ENCODE measurements at regions not wholly inside any gene's neighbourhood (a gene's known extent, or its start where the extent isn't known, plus 50 kb on each side); places are given as distances from the start of the nearest gene placed in this dataset.
"Not testable (repeated sequence)": the region's sequence is repeated elsewhere in the genome, so short reads cannot be mapped to it uniquely, and the experiment has no call there.

DNA sequence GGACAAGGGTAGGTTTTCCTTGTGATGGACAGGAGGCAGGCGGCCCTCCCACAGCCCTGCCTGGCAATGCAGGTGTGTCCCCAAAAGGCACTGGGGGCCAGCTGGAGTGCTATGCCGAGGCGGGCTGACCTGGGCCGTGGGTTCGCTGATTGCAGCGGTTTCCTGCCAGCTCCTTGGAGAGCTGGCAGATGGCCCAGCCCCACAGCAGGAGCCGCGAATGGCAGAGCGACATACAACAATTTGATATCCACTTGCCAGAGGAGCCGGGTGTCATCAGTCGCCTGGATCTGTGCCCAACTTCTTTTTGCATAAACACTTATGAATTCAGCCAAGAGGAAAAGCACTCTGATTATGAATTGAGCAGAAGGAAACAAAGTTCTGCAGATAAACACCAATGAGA is 210.8 kb upstream of the FRG2C start:
- not testable (repeated sequence) for H3K27ac ChIP-seq (ENCODE audit: low read depth, low read length)
- WGBS, 3 donors = 23 to 36% (median 34%) methylated on average over 11 of the region's 11 CpGs

DNA sequence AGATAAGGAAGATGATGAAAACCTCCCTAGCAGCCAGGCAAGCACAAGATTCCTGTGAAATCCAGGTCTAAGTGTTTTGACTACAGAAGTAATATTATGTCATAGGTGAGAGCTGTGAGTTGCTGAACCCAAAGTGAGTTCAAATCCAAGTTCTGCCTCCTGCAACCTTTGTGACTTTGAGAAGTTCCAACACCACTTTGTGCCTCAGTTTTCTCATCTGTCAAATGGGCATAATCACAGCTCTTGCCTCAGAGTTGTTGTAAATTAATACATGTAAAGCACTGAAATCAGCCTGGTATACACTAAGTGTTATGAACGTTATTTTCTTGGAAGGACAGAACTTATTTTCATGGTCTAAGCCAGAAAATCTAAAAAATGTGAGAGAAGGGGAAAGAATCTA is 210.3 kb upstream of the FRG2C start:
- H3K27ac ChIP-seq (ENCODE audit: low read depth, low read length) = not testable (repeated sequence)
- WGBS, 3 donors = 50 to 77% (median 69%) methylated on average over 1 of the region's 1 CpG

DNA sequence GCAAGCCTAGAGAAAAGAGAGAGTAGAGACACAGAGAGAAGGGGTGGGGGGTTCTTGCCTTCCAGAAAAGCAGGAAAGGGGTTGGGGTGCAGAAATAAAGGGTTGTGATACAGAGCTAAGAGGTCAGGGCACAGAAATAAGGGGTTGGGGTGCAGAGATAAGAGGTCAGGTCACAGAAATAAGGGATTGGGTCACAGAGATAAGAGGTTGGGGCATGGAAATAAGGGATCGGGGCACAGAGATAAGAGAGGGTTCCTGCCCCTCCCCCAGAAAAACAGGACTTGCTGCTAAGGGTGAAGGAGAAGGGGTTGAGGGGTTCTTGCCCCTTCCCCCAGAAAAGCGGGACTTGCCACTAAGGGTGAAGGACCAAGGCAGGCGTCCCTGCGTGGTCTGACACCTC is 189.6 kb upstream of the FRG2C start:
- 71 to 95% (median 78%) methylated on average over 3 to 4 of the region's 4 CpGs for WGBS, 3 donors
- H3K27ac ChIP-seq (ENCODE audit: low read depth, low read length) = not testable (repeated sequence)

DNA sequence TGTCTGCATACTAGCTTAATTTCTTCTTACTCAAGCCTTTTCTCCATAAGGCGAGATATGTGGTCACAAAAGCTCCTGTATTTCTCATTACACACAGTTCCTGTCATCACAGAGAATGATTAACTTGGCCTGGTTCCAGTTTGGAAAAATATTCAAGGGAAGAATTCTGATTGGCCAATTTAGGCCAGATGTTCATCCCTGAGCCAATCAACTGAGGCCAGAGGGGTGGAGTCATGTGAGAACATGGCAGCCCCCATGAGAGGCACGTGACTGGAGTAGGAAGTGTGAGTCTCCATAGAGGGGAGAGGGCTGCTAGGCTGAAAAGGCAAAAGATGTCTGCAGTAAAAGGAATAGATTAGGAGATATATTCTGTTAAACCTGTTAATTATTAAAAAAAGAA is 167.5 kb upstream of the FRG2C start:
- not testable (repeated sequence) for H3K27ac ChIP-seq (ENCODE audit: low read depth, low read length)
- WGBS, 3 donors = 80 to 91% (median 85%) methylated on average over 2 of the region's 2 CpGs

DNA sequence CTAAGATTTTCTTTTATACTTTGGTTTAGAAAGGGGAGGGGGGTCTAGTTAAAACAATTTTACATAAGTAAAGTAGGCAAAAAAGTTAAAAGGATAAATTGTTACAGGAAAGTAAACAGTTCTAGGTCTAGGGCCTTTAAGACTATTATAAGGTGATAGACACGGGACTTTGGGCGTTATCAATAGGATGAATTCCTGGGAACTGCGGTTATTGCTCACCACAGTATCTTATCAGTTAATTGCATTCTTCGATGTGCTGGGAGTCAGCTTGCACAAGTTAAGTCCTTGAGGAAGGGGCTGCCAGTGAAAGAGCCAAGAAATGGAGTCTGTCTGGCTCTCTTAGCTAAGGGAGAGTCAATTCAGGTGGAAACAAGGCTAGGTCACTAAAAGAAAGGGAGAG is 163.8 kb upstream of the FRG2C start:
- H3K27ac ChIP-seq (ENCODE audit: low read depth, low read length) = not testable (repeated sequence)
- 63 to 77% (median 64%) methylated on average over 4 of the region's 4 CpGs for WGBS, 3 donors

DNA sequence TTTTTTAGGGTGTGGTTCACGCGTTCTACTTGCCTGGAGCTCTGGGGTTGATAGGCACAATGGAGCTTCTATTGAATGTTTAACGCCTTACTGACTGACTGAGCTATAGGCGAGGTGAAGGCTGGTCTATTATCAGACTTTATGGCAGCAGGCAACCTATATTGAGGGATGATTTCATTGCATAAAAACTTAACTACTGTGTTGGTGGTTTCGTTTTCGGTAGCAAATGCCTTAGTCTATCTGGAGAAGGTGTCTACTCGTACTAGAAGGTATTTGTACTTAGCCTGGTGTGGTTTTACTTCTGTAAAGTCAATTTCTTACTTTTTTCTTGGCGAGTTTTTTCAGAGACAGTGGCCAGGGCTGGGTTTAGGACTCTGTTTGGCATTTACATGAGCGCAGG is 162.0 kb upstream of the FRG2C start:
- WGBS, 3 donors = 75 to 91% (median 83%) methylated on average over 9 of the region's 9 CpGs
- not testable (repeated sequence) for H3K27ac ChIP-seq (ENCODE audit: low read depth, low read length)

DNA sequence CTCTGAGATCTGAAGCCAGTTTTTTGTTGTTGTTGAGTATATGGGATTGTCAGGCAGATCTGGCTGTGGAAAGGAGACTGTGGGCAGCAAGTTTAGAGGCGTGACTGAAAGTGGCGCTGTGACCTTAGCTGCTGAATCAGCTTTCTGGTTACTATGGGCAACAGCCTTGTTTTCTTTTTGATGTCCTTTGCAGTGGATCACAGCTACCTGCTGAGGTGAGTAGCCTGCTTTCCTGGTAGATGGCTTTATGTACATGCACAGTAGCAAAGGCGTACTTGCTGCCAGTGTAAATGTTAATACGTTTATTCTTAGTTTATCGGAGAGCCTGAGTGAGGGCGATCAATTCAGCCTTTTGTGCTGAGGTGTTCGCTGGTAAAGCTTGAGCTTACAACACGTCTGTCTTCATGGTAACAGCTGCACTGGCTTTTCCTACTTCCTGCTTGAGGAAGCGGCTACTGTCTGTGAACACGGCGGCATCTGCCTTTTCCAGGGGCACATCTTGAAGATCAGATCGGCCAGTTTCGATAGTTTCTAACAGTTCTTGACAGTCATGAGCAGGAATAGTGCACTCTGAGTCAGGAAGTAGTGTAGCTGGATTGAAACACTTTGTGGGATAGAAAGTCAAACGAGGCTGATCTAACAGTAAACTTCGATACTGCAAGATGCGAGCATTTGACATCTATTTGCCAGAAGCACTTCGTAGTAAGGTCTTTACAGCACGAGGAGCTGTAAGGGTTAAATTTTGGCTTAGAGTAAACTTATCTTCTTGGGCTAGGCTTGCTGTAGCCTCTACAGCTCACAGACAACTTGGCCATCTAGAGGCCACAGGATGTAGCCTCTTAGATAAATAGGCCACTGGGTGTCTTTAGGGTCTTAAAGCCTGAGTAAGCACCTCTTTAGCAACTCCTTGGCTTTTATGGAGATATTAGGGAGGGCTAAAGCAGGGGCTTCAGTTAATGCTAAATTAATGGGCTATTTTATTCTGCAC is 161.1 kb upstream of the FRG2C start:
- not testable (repeated sequence) for H3K27ac ChIP-seq (ENCODE audit: low read depth, low read length)
- 7 to 35% (median 31%) methylated on average over 18 of the region's 18 CpGs for WGBS, 3 donors

DNA sequence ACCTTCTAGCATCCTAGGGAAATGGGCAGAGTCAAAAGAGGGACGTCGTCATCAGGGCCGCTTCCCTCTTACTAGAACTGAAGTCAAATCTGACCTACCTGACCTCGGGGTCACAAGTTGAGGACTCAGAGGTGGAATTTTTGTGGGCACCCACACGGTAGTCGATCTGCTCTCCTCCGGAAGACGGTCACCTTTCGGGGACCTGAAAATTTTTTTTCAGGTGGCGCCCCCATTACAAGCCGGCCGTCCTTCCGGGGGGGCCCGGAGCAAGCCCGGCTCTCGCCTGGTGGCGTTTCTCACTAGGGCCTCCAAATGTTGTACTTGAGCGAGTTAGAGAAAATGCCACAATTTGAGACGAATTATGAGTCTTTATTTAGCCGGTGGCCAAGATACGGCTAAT is 157.5 kb upstream of the FRG2C start:
- no peak overlapping the region for H3K27ac ChIP-seq (ENCODE audit: low read depth, low read length)
- WGBS, 3 donors = 74 to 80% (median 77%) methylated on average over 21 of the region's 21 CpGs

DNA sequence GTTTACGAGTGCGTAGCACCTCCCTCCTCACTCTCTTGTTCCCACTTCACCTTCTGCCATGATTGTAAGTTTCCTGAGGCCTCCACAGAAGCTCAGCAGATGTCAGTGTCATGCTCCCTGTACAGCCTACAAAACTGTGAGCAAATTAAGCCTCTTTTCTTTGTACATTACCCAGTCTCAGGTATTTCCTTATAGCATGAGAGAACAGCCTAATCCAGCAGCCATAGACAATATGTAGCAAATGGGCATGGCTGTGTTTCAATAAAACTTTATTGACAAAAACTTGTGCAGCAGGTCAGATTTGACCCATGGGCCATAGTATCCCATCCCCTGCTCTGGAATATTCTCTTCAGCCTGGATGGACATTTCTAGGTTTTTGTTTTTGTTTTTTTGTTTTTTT is 156.2 kb upstream of the FRG2C start:
- H3K27ac ChIP-seq (ENCODE audit: low read depth, low read length) = not testable (repeated sequence)
- 94 to 100% (median 100%) methylated on average over 2 of the region's 2 CpGs for WGBS, 3 donors

DNA sequence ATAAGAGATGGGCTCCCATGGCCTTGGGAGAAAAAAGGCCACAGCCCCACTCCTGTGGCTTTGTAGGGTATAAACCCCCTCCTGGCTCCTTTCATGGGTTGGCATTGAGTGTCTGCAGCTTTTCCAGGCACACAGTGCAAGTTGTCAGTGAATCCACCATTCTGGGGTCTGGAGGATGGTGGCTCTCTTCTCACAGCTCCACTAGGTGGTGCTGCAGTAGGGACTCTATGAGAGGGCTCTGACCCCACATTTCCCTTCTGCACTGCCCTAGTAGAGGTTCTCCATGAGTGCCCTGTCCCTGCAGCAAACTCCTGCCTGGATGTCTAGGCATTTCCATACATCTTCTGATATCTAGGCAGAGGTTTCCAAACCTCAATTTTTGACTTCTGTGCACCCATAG is 136.5 kb upstream of the FRG2C start:
- H3K27ac ChIP-seq (ENCODE audit: low read depth, low read length) = not testable (repeated sequence)

DNA sequence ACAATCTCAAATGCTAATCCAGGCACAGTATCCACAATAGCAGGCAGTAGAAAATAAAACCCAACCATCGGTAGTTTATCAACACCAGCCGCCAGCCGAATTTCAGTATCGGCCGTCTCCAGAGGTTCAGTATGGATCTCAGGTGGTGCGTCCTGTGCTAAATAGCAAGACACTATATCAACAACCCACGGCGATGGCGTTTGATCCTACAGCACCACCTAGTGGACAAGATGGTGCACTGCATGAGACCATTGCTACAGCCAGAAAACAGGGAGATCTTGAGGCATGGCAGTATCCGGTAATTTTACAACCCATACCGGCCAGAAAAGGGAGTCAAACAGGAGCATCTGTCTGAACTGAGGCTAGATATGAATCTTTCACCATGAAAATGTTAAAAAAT is 112.0 kb upstream of the FRG2C start:
- H3K27ac ChIP-seq (ENCODE audit: low read depth, low read length) = not testable (repeated sequence)
- WGBS, 3 donors = 44 to 48% (median 45%) methylated on average over 11 of the region's 11 CpGs

DNA sequence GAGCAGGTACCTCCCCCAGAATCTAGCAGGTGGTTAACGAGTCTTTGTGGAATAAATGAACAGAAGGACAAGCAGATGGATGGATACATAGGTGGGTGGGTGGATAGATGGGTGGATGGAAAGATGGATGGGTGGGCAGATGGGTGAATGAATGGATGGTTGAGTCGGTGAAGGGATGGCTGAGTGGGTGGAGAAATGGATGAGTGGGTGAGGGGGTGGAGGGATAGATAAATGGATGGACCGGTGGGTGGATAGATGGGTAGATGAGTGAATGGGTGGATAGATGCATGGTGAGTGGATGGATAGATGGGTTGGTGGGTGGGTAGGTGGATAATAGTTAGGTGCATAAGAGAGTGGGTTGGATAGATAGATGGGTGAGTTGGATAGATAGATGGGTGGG is 99.7 kb upstream of the FRG2C start:
- H3K27ac ChIP-seq (ENCODE audit: low read depth, low read length) = not testable (repeated sequence)
- WGBS, 3 donors = 81 to 90% (median 86%) methylated on average over 3 of the region's 3 CpGs

DNA sequence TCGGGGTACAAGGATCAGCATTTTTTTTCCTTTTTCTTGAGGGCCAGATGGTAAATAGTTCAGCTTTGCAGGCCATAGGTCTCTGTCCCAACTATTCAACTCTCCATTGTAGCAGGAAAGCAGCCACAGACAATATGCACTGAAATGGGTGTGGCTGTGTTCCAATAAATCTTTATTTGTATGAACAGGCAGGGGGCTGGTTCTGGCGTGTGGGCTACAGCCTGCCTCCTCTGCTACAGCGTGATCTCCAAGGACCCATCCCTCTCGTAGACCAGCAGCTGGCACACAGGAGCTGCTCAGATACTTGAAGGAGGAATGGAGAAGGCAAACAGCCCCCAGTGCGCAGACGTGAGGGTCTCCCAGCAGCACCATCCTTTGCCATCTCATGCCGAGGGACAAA is 91.8 kb upstream of the FRG2C start:
- 67 to 77% (median 72%) methylated on average over 6 to 7 of the region's 7 CpGs for WGBS, 3 donors
- H3K27ac ChIP-seq (ENCODE audit: low read depth, low read length) = not testable (repeated sequence)

DNA sequence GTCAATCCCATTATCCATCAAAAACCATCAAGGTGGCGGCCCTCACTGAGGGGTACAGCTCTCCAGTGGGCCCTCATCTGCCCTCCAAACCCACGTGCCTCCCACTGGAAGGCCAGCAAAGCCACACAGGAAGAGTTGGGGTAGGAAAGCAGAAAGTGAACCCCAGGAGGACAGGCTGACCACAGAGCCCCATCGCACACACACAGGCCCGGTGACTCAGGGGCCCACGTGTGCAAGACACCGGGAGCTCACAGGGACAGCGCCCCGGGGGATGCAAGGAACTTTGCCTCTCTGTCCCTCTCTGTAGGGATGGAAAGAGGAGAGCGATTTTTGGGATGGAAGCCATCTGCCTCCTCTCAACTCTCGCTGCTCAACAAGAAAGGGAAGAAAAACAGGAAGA is 85.0 kb upstream of the FRG2C start:
- H3K27ac ChIP-seq (ENCODE audit: low read depth, low read length) = not testable (repeated sequence)
- 39 to 57% (median 43%) methylated on average over 8 to 10 of the region's 10 CpGs for WGBS, 3 donors

DNA sequence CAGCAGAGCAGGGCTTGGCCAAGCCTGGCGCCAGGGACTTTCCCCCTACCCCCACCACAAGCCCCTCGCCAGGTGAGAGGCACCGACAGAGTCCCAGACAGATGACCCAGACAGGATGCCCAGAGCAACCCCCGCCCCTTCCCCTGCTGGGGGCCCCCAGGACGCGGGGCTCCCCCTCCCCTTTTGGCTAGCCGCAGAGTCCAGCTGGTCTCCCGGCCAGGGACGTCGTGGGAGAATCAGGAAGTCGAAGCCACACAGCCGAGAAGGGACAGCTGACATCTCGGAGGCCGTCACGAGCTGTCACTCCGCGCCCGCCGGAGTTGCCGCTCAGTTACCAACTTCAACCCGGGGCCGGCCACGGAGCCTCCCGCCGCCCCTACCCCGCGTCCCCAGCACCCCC is 84.6 kb upstream of the FRG2C start:
- H3K27ac ChIP-seq (ENCODE audit: low read depth, low read length) = not testable (repeated sequence)
- 1 to 3% (median 3%) methylated on average over 12 to 26 of the region's 27 CpGs for WGBS, 3 donors

DNA sequence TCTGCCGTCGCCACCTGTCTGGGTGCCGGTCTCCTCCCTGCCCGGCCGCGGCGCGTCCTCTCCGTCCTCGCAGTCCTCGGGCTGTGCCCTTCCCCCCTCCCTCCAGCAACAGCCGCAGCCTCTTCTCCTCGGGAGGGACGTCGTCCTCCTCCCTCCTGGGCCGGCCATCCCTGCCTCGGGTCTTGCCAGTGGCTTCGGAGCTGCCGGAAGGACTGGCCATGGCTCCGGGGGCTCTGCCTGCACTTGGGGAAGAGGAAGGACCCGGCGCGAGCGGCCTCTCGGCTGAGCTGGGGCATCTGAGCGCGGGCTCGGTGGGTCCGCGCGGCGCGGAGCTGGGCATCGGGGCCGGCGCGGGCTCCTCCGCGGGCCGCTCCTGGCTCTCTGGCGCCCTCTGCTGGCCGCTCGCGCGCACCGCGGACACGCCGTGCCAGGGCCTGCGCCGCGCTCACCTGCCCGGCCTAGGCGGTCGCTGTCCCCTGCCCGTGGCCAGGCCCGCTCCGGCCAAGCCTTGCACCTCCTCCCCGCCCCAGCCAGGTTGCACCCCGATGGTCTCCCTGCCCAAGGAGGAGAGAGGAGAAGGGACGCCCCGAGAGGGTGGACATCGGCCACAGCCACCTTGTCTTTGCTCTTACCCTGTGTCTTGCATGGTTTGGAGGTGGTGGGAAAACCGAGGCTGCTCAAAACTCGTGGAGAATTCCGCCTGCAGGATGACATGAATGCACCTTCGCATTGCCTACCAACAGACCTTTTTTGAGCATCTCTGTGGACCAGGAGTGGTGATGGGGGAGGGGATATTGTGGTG is 83.9 kb upstream of the FRG2C start:
- not testable (repeated sequence) for H3K27ac ChIP-seq (ENCODE audit: low read depth, low read length)
- 5 to 8% (median 6%) methylated on average over 32 to 65 of the region's 67 CpGs for WGBS, 3 donors

DNA sequence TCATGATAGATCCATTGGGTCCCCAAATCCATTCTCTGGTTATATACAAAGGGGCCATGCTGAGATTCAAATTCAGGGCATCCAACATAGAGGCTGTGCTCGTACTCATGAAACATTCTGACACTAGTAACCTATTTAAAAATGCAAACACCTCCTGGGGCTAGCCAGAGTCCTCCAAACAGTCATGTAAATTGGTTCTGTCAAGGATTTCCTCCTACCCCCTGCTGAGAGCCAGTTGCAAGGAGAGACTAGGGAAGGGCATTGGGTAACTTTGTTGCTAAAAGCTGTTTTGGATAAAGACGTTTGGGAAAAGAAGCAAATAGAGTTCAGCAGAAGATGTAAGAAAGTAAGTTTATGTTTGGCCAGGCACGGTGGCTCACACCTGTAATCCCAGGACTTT is 81.6 kb upstream of the FRG2C start:
- not testable (repeated sequence) for H3K27ac ChIP-seq (ENCODE audit: low read depth, low read length)
- 35 to 50% (median 47%) methylated on average over 3 of the region's 3 CpGs for WGBS, 3 donors

DNA sequence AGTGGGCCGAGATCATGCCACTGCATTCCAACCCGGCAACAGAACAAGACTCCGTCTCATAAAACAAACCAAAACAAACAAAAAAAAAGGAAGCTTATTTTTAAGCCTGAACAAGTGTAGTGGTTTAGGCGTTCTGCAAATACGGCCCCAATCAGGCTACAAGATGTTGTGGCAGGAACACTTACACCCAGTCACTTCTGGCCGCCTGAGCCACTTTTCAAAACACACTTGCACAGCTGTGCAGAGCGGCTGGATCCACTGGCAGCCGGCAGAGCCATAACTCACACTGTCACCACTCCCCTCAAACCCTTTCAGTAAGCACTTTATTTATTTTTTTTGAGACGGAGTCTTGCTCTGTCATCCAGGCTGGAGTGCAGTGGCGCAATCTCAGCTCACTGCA is 81.0 kb upstream of the FRG2C start:
- not testable (repeated sequence) for H3K27ac ChIP-seq (ENCODE audit: low read depth, low read length)
- WGBS, 3 donors = 22 to 44% (median 27%) methylated on average over 8 to 10 of the region's 10 CpGs

DNA sequence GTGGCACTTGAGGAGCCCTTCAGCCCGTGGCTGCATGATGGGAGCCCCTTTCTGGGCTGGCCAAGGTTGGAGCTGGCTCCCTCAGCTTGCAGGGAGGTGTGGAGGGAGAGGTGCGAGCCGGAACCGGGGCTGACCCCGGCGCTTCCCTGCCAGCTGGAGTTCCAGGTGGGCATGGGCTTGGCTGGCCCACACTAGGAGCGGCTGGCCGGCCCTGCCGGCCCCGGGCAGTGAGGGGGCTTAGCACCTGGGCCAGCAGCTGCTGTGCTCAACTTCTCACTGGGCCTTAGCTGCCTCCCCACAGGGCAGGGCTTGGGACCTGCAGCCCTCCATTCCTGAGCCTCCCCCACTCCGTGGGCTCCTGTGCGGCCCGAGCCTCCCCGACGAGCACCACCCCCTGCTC is 76.4 kb upstream of the FRG2C start:
- H3K27ac ChIP-seq (ENCODE audit: low read depth, low read length) = not testable (repeated sequence)
- WGBS, 3 donors = 89 to 92% (median 90%) methylated on average over 15 of the region's 15 CpGs

DNA sequence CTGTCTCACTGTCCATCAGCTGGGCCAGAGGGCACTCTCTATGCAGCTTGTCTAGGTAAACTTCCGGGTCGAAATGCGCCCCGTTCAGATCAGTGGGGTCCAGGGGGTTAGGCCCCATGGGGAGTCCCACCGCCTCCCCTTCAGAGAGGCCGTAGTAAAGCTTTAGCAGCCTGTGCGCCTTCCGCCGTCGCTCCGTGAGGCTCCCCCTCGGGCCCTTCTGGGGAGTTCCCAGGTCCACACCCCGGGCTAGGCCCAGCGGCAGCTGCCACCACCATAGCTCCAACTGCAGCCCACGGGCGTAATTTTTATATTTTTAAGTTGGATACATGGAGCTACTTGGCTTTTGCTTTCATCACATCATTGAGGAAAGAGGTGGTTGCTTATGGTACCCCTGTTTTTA is 73.7 kb upstream of the FRG2C start:
- WGBS, 3 donors = 84 to 89% (median 86%) methylated on average over 16 of the region's 16 CpGs

More for the DNA sequence above, 73.7 kb upstream of the FRG2C start:
- H3K27ac ChIP-seq (ENCODE audit: low read depth, low read length) = not testable (repeated sequence)
